Stimulated activated naive CD8-positive, alpha-beta T cell treated with anti-CD3 and anti-CD28 coated beads, Interleukin-15, Interleukin-2, amounts not matched to agents 100 ng/mL and 50 ng/mL, for 24 hours (primary cell): ENCODE measurements at regions not wholly inside any gene's neighbourhood (a gene's known extent, or its start where the extent isn't known, plus 50 kb on each side); places are given as distances from the start of the nearest gene placed in this dataset.

ENCODE experiments used
- H3K27ac Mint-ChIP-seq: one replicate; pipeline ENCODE4 v1.8.0; 2021; ENCODE audit warnings: mild to moderate bottlenecking, mixed read lengths
- H3K27me3 Mint-ChIP-seq: one replicate; pipeline ENCODE4 v1.8.0; 2021; ENCODE audit warnings: mixed read lengths
- H3K36me3 Mint-ChIP-seq: one replicate; pipeline ENCODE4 v1.8.0; 2021; ENCODE audit warnings: low read depth, mixed read lengths
- H3K4me1 Mint-ChIP-seq: one replicate; pipeline ENCODE4 v1.8.0; 2021; ENCODE audit warnings: low read depth, mixed read lengths
- H3K4me3 Mint-ChIP-seq: one replicate; pipeline ENCODE4 v1.8.0; 2021; ENCODE audit warnings: mild to moderate bottlenecking, mixed read lengths
- H3K9me3 Mint-ChIP-seq: one replicate; pipeline ENCODE4 v1.8.0; 2021; ENCODE audit warnings: mixed read lengths

DNA sequence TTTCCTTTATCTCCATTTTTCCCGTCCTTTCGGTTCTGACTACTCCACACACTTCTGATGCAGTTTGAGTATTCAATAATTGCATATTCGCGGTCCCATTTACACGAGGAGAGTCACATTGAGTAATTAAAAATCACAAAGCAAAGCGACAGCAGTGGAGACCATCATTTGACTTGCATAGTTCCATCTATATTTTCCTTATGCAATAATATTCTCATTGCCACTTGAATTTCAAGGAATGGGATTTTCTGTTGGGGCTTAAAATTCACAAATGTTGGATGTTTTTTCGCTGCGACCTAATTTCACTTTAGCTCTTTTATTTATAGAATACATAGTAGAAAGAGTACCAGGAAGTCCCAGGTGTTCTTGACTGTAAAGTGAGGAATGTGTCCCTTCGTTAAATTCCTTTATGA, 186.8 kb downstream of the ZEB2 start:
- H3K36me3 Mint-ChIP-seq, result peaks cover 16% of the 10 kb centered on the region
- H3K9me3 Mint-ChIP-seq, result peaks cover 3% of the 10 kb centered on the region
- H3K4me1 Mint-ChIP-seq, result peaks cover 59% of the 10 kb centered on the region
- peaks cover 3% of the 10 kb centered on the region for H3K27me3 Mint-ChIP-seq
- peak overlapping the region; percentile 91 for H3K27ac Mint-ChIP-seq
- H3K4me3 Mint-ChIP-seq, result peak overlapping the region; percentile 77

GRCh38 chr2:144332356-144333142, 187.4 kb downstream of the ZEB2 start:
- Mint-ChIP-seq H3K27ac (peak overlapping the region; percentile 91), H3K27me3 (peaks cover 3% of the 10 kb centered on the region), H3K4me3 (peak overlapping the region; percentile 95), H3K4me1 (peaks cover 61% of the 10 kb centered on the region), H3K9me3 (peaks cover 3% of the 10 kb centered on the region), H3K36me3 (peaks cover 18% of the 10 kb centered on the region)

DNA sequence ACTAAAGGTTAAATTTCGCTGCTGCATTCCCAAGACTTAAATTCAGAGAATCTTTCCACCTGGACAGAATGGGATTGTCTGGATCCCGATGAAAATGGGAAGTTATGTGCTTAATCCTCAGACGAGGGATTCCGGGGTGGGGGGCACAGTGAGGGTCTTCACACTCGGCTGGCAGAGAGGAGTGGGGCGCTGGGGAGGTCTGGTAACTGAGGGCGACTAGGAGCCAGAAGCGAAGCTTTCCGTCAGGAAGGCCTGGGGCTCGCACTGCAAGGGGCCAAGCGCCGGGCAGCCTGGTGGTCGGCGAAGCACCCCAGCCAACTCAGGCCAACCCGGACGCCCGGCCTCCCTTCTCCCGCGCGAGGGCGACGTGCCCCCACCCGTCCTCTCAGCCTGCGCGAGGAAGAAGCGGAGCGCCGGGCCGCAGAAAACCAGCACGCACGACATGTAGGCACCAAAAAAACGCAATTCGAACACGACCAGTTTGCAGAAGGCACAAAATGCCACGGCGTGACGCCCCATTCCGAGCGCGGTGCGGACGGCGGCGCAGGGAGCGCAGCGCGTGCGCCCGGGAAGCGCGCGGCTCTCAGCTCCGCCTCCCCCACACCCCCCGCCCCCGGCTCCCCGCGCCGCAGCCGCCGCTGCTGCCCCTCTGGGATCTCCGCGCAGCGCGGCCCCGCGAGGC, 188.1 kb downstream of the ZEB2 start:
- Mint-ChIP-seq H3K27me3 (peaks cover 3% of the 10 kb centered on the region), H3K4me3 (peak overlapping the region; percentile 95), H3K27ac (peak overlapping the region; percentile 99), H3K36me3 (peaks cover 25% of the 10 kb centered on the region), H3K9me3 (peaks cover 3% of the 10 kb centered on the region), H3K4me1 (peaks cover 64% of the 10 kb centered on the region)

GRCh38 chr2:144330951-144331673, 188.8 kb downstream of the ZEB2 start:
- H3K27ac Mint-ChIP-seq, result peak overlapping the region; percentile 99
- peaks cover 67% of the 10 kb centered on the region for H3K4me1 Mint-ChIP-seq
- H3K27me3 Mint-ChIP-seq, result peaks cover 3% of the 10 kb centered on the region
- H3K9me3 Mint-ChIP-seq, result no peaks in the 10 kb centered on the region
- peaks cover 30% of the 10 kb centered on the region for H3K36me3 Mint-ChIP-seq
- H3K4me3 Mint-ChIP-seq, result peak overlapping the region; percentile 95

- Mint-ChIP-seq H3K27me3 (peaks cover 3% of the 10 kb centered on the region), H3K27ac (peak overlapping the region; percentile 99), H3K9me3 (no peaks in the 10 kb centered on the region), H3K36me3 (peaks cover 30% of the 10 kb centered on the region), H3K4me3 (peak overlapping the region; percentile 95), H3K4me1 (peaks cover 81% of the 10 kb centered on the region)
These were observed 190.4 kb downstream of the ZEB2 start for GRCh38 chr2:144329472-144329871.

- Mint-ChIP-seq H3K9me3 (no peaks in the 10 kb centered on the region), H3K4me1 (peaks cover 85% of the 10 kb centered on the region), H3K27me3 (peaks cover 3% of the 10 kb centered on the region), H3K27ac (peak overlapping the region; percentile 60), H3K36me3 (peaks cover 31% of the 10 kb centered on the region), H3K4me3 (peak overlapping the region; percentile 40)
These were observed 191.0 kb downstream of the ZEB2 start for GRCh38 chr2:144328938-144329337.

- H3K27me3 Mint-ChIP-seq, result no peaks in the 10 kb centered on the region
- peaks cover 90% of the 10 kb centered on the region for H3K4me1 Mint-ChIP-seq
- peaks cover 41% of the 10 kb centered on the region for H3K36me3 Mint-ChIP-seq
- H3K4me3 Mint-ChIP-seq, result no peak overlapping the region
- H3K27ac Mint-ChIP-seq, result peak overlapping the region; percentile 100
- no peaks in the 10 kb centered on the region for H3K9me3 Mint-ChIP-seq
These were observed 193.1 kb downstream of the ZEB2 start for GRCh38 chr2:144326825-144327224.

DNA sequence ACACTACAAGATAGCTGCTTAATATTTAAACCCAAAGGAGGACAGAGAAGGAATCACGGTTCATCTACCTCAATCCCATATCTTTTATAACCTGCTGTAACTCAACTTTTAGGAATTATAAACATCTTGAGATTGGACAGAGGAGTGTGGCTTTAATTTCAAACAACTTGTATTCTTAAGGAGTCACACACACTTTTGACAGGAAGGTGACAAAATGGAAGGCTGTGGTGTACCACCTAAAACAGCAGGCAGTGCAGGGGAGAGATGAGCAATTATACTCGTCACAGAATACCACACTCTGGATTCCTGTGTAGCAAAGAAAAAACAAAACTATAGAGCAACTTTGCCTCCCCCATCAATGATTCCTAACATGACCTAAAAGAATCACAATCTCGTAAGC, 194.8 kb downstream of the ZEB2 start:
- Mint-ChIP-seq H3K27ac (peak overlapping the region; percentile 100), H3K27me3 (no peaks in the 10 kb centered on the region), H3K4me1 (peaks cover 93% of the 10 kb centered on the region), H3K9me3 (peaks cover 5% of the 10 kb centered on the region), H3K36me3 (peaks cover 42% of the 10 kb centered on the region), H3K4me3 (peak overlapping the region; percentile 80)

- H3K27me3 Mint-ChIP-seq, result no peaks in the 10 kb centered on the region
- H3K4me3 Mint-ChIP-seq, result peak overlapping the region; percentile 80
- H3K4me1 Mint-ChIP-seq, result peaks cover 89% of the 10 kb centered on the region
- peak overlapping the region; percentile 100 for H3K27ac Mint-ChIP-seq
- peaks cover 5% of the 10 kb centered on the region for H3K9me3 Mint-ChIP-seq
- H3K36me3 Mint-ChIP-seq, result peaks cover 36% of the 10 kb centered on the region
These were observed 195.4 kb downstream of the ZEB2 start for GRCh38 chr2:144324446-144325045.

GRCh38 chr2:144323946-144324345, 196.0 kb downstream of the ZEB2 start:
- peaks cover 5% of the 10 kb centered on the region for H3K9me3 Mint-ChIP-seq
- H3K4me1 Mint-ChIP-seq, result peaks cover 86% of the 10 kb centered on the region
- peak overlapping the region; percentile 80 for H3K4me3 Mint-ChIP-seq
- no peaks in the 10 kb centered on the region for H3K27me3 Mint-ChIP-seq
- H3K36me3 Mint-ChIP-seq, result peaks cover 35% of the 10 kb centered on the region
- H3K27ac Mint-ChIP-seq, result peak overlapping the region; percentile 100

DNA sequence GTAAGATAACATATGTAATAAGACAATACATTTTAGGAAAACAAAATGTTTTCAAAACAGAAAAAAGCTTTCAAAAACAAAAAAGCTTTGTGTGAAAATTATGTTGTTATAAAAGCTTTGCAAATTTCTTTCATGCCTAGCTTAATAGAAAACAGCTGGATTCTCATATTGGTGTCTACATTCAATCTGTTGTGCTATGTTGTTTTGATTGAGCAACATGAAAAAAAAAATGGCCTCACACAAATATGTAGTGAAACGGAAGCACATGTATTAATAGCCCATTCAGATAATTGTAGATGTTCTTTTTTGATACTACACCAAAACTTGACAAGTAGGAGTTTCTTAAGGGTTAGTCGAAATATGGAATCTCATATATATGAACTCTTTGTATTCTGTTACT, 197.5 kb downstream of the ZEB2 start:
- Mint-ChIP-seq H3K27me3 (no peaks in the 10 kb centered on the region), H3K9me3 (peaks cover 5% of the 10 kb centered on the region), H3K27ac (peak overlapping the region; percentile 100), H3K4me1 (peaks cover 73% of the 10 kb centered on the region), H3K4me3 (no peak overlapping the region), H3K36me3 (peaks cover 28% of the 10 kb centered on the region)

GRCh38 chr2:144320491-144320890, 199.4 kb downstream of the ZEB2 start:
- peaks cover 8% of the 10 kb centered on the region for H3K9me3 Mint-ChIP-seq
- peaks cover 33% of the 10 kb centered on the region for H3K36me3 Mint-ChIP-seq
- H3K4me1 Mint-ChIP-seq, result peaks cover 54% of the 10 kb centered on the region
- peak overlapping the region; percentile 56 for H3K27ac Mint-ChIP-seq
- H3K27me3 Mint-ChIP-seq, result no peaks in the 10 kb centered on the region
- peak overlapping the region; percentile 44 for H3K4me3 Mint-ChIP-seq

- no peak overlapping the region for H3K4me3 Mint-ChIP-seq
- H3K27ac Mint-ChIP-seq, result no peak overlapping the region
- H3K36me3 Mint-ChIP-seq, result peaks cover 41% of the 10 kb centered on the region
- no peaks in the 10 kb centered on the region for H3K27me3 Mint-ChIP-seq
- H3K4me1 Mint-ChIP-seq, result peaks cover 23% of the 10 kb centered on the region
- peaks cover 24% of the 10 kb centered on the region for H3K9me3 Mint-ChIP-seq
These were observed 202.7 kb downstream of the ZEB2 start for GRCh38 chr2:144317071-144317738.

DNA sequence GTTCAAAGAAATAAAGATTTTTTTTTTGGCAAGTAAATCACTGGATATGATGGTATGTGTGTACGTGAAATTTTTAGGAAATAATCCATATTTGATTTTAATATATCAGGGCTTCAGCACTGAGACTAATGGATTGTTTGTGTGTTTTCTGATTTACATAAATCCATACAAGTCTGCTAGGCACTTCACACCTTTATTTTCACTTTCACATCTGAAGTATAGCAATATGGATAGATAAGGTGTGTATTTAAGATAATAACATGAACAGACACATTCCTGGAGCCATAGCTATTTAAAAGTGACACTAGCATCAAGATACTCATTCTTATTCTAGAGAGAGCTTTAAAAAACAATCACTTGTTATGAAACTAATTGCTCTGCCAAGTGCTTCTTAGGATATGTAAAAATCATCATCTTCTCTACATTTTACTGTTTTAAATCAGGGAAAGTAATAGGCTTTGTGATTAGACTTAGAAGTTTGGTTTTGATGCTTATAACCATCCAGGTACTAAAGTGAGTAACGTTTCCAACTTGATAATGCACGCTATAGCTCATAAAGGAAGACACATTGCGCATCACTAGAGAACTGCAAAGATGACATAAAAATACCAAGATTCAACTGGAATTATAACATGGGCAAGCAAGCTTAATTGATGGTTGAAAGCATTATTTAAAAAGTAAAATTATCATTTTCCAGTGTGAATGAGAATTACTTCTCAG, 208.9 kb downstream of the ZEB2 start:
- peaks cover 62% of the 10 kb centered on the region for H3K36me3 Mint-ChIP-seq

More for the DNA sequence above, 208.9 kb downstream of the ZEB2 start:
- Mint-ChIP-seq H3K9me3 (peaks cover 27% of the 10 kb centered on the region), H3K4me3 (peak overlapping the region; percentile 6), H3K4me1 (peaks cover 31% of the 10 kb centered on the region), H3K27me3 (no peaks in the 10 kb centered on the region), H3K27ac (no peak overlapping the region)
